NCI-H2107 treated with DMSO at 0.1 percent for 48 hours (cell line): ENCODE measurements at regions not wholly inside any gene's neighbourhood (a gene's known extent, or its start where the extent isn't known, plus 50 kb on each side); places are given as distances from the start of the nearest gene placed in this dataset.

Source experiments
- DNase-seq: peaks from one replicate; lab custom pipeline; 2025; ENCODE audit not compliant: unreplicated experiment; lab: John Stamatoyannopoulos, UW

DNA sequence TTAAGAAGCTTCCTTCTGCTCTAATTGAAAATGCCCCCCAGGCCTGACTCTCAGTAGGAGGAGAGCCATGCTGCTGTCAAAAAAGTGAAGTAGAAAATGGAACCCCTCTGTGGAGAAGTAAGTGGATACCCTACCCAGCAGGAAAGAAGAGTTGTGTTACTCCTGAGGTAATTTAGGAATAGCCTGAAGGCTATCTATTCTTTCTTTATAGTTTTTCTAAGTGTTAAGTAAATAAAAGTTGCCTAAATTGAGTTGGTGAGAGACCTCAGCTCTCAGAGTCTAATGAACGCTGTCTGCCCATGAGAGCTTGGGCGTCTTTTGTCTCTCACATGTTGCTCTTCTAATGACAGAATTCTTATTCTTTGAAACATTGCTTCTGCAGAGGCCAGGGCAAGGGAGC is 116.2 kb downstream of the NSUN3 start:
- no peak for DNase-seq

DNA sequence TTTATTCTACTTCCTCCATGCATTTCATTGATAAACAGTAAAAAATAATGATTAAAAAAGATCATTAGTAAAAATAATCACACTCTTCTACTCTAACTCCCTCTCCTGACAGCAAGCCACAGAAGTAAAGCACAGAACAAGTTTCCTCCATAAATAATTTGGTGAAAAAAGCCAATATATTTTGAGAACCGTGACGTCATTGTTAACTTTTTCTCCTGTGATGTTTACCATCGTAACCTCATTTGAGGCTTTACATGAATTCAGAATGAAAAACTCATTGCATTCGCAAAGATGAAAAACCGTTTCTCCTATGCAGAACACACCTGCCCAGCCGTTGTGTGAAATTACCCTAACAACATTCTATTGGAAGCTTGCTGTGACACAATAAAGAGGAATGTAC is 120.7 kb downstream of the NSUN3 start:
- no peak for DNase-seq

DNA sequence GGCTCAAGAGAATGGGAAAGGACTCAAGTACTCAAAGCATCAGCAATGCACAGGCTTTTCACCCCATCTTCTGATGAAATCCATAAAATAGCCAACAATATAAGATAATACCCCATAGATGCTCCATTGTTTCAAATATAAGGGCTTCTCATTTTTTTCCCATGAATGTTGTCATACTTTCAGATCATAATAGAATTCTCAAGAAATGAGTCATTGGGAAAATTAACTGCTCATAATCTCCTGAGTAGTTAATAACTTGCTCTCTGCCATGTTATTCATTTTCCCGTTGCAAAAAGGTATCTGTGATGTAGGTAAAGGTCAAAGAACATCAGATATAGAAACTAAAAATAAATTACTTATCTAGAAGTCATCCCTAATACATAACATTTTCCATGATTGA is 121.9 kb downstream of the NSUN3 start:
- no peak for DNase-seq

DNA sequence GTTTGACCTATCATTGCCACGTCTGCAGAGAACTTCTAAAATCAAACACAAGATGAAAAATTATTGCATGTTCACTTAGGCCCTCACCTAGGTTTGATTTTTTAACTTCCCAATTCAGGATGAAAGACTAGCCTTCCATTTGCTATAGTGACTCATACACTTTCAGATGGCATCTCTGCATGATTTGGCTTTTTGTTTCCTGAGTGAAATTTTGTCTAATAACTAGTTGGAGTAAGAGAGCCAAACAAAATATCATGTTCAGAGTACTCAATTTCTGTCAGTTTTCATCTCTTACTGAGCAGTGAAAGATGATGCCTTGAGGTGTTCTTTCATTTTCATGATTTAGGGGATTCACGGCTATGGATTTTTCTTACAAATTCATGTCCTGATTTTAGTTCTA is 122.9 kb downstream of the NSUN3 start:
- no peak for DNase-seq

GRCh38 chr3:94187697-94188096 is 124.8 kb downstream of the NSUN3 start:
- no peak for DNase-seq

GRCh38 chr3:94195381-94195780 is 132.5 kb downstream of the NSUN3 start:
- no peak for DNase-seq

GRCh38 chr3:94206291-94206690 is 143.4 kb downstream of the NSUN3 start:
- no peak for DNase-seq

GRCh38 chr3:94210256-94210655 is 147.4 kb downstream of the NSUN3 start:
- no peak for DNase-seq

GRCh38 chr3:94217406-94217805 is 154.5 kb downstream of the NSUN3 start:
- no peak for DNase-seq

DNA sequence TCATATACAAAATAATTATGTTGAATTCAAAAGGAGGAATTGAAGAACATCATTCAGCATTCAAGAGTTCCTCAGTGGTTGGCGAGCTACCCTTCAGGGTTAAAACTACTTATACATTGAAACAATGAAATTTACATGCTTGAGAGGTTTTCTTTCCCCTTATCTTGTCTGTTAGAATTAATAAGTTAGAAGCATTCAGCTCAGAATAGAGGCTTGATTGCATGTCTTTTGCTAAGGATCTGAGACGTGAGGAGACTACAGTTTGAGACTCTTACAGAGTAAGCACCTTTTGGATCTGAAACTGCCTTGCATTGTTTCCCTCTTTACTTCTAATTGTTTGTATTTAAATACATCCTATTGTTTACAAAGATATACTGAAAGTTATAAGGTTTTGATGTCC is 157.6 kb downstream of the NSUN3 start:
- DNase-seq, result no peak

- DNase-seq, result no peak
These were observed 159.0 kb downstream of the NSUN3 start for GRCh38 chr3:94221829-94222228.

- DNase-seq, result no peak
These were observed 162.4 kb downstream of the NSUN3 start for GRCh38 chr3:94225148-94225865.

DNA sequence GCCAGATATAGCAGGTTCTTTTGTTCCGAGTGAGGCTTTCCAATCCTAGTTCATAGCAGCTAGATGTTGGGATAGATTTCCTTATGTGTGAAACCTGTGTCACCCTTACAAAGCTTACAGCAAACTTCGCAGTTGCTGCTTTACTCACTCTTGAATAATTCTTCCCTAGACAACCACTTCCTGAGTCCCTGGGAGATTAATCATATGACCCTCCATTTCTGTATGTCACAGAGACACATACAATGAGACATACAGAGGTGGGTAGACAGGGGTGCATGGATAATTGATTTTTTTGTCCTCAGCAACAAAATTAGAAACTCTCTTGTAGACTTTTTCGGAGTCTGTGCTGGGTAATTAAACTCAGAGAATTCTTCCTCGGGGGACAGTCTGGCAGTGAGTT is 163.2 kb downstream of the NSUN3 start:
- no peak for DNase-seq

GRCh38 chr3:94232921-94233320 is 170.1 kb downstream of the NSUN3 start:
- DNase-seq, result no peak

GRCh38 chr3:94234177-94234788 is 171.4 kb downstream of the NSUN3 start:
- DNase-seq, result no peak

GRCh38 chr3:94241986-94242385 is 179.1 kb downstream of the NSUN3 start:
- DNase-seq, result no peak

DNA sequence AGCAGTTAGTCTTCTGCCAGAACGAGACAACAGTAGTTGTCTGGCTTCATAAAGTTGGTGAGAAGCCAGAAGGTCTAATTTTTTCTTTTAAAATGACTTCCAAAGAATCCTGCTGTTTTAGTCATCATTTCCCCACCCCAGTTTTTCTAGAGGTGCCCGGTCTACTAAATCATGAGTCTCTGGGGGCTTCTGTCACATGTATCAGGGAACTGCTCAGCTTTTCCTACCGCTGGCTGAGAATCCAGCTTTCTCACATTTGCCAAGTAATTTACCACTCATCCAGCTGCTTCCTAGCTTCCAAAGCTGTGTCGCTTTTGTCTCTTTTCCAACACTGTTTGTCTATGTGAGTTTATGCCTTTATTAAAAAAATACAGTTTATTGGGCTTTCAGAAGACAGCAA is 183.3 kb downstream of the NSUN3 start:
- DNase-seq, result no peak

DNA sequence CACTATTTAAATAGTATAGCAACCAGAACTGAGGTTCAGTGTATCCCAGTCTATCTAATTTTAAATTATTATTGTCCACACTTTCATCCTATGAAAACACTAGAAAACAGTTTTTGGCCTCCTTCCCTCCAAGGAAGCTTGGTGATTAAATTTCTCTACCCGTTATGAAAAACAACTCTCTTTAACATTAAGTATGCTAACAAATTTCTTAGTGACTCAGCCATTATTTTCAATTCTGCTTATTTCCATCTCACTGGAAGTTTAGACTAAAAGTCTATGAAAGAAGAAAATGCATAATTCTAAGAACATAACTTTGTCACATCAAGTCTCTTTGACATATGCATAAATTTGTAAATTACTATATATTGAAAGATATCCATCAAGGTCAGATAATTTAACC is 185.2 kb downstream of the NSUN3 start:
- DNase-seq, result no peak

GRCh38 chr3:94249491-94250079 is 186.7 kb downstream of the NSUN3 start:
- DNase-seq, result peak; percentile 57

DNA sequence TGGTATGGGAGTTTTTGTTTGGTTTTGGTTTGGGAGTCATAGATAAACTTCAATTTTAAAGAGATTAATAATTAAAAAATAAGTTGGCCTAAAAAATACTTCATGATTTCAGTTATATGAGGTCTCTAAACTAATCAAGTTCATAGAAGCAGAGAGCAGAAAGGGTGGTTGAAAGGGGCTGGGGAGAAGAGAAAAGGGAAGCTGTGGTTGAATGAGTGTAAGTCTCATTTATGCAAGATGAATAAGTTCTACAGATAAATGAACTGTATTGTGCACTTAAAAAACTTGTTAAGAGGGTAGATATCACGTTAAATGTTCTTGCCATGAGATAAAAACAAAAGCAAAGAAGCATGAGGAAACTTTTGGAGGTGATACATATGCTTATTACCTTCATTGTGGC is 188.7 kb downstream of the NSUN3 start:
- DNase-seq, result no peak

GRCh38 chr3:94252316-94252715 is 189.5 kb downstream of the NSUN3 start:
- no peak for DNase-seq
